GM21515 (cell line): ENCODE measurements at regions not wholly inside any gene's neighbourhood (a gene's known extent, or its start where the extent isn't known, plus 50 kb on each side); places are given as distances from the start of the nearest gene placed in this dataset.

ENCODE experiments used
- ATAC-seq: cut with Tn5 transposase; IDR thresholded peaks from one replicate; pipeline ENCODE4 v1.9.1; 2021; ENCODE audit not compliant: unreplicated experiment

- ATAC-seq: no peak
Measured at GRCh38 chr2:175476374-175476773, 294.9 kb upstream of the ATP5MC3 start.

GRCh38 chr2:175475130-175475529, 293.6 kb upstream of the ATP5MC3 start:
- ATAC-seq: no peak

GRCh38 chr2:175468431-175469098, 287.1 kb upstream of the ATP5MC3 start:
- no peak for ATAC-seq

- ATAC-seq: no peak
Measured at GRCh38 chr2:175465101-175465500, 283.6 kb upstream of the ATP5MC3 start.

GRCh38 chr2:175464311-175464670, 282.8 kb upstream of the ATP5MC3 start:
- no peak for ATAC-seq

GRCh38 chr2:175463589-175464310, 282.2 kb upstream of the ATP5MC3 start:
- ATAC-seq: no peak

GRCh38 chr2:175463169-175463568, 281.7 kb upstream of the ATP5MC3 start:
- ATAC-seq: no peak

- ATAC-seq: no peak
Measured at GRCh38 chr2:175462246-175462645, 280.7 kb upstream of the ATP5MC3 start.

- ATAC-seq: no peak
Measured at GRCh38 chr2:175461839-175462238, 280.3 kb upstream of the ATP5MC3 start.

- no peak for ATAC-seq
Measured at GRCh38 chr2:175457895-175458448, 276.5 kb upstream of the ATP5MC3 start.

- no peak for ATAC-seq
Measured at GRCh38 chr2:175454953-175455389, 273.5 kb upstream of the ATP5MC3 start.

- no peak for ATAC-seq
Measured at GRCh38 chr2:175450029-175450760, 268.7 kb upstream of the ATP5MC3 start.

GRCh38 chr2:175449616-175450015, 268.1 kb upstream of the ATP5MC3 start:
- no peak for ATAC-seq

GRCh38 chr2:175446201-175446600, 264.7 kb upstream of the ATP5MC3 start:
- ATAC-seq: no peak

GRCh38 chr2:175445281-175445680, 263.8 kb upstream of the ATP5MC3 start:
- no peak for ATAC-seq

GRCh38 chr2:175442441-175442840, 260.9 kb upstream of the ATP5MC3 start:
- no peak for ATAC-seq

GRCh38 chr2:175441181-175441761, 259.8 kb upstream of the ATP5MC3 start:
- ATAC-seq: no peak

GRCh38 chr2:175439416-175439815, 257.9 kb upstream of the ATP5MC3 start:
- ATAC-seq: no peak

- no peak for ATAC-seq
Measured at GRCh38 chr2:175437167-175437566, 255.7 kb upstream of the ATP5MC3 start.

- no peak for ATAC-seq
Measured at GRCh38 chr2:175436076-175436475, 254.6 kb upstream of the ATP5MC3 start.

- ATAC-seq: no peak
Measured at GRCh38 chr2:175435012-175435411, 253.5 kb upstream of the ATP5MC3 start.
